ENCODE measurements at regions not wholly inside any gene's neighbourhood (a gene's known extent, or its start where the extent isn't known, plus 50 kb on each side); places are given as distances from the start of the nearest gene placed in this dataset.
A peak's percentile ranks its signal among the peaks of the same experiment; 100 is the strongest.

GRCh38 chr1:229828461-229828860 lies 202.4 kb downstream of the URB2 start:
- no peak for DNase-seq

DNA sequence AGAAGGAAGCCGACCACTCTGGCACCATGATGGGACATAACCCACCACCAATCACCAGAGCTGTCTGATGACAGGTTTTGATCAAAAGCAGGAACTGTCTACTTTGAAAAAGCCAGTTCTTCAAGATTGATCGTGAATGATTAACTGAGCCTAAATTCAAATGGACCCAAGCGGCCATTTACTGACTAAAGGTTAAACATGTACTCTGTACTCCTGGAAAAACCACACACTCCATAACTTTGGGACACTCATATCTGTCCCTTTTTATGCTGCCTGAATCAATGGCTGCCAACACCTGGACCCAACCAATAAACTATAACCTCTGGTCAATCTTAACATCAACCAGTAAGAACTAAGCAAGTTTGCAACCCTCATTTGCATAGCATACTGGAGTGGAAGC lies 206.6 kb downstream of the URB2 start:
- no peak for DNase-seq

DNA sequence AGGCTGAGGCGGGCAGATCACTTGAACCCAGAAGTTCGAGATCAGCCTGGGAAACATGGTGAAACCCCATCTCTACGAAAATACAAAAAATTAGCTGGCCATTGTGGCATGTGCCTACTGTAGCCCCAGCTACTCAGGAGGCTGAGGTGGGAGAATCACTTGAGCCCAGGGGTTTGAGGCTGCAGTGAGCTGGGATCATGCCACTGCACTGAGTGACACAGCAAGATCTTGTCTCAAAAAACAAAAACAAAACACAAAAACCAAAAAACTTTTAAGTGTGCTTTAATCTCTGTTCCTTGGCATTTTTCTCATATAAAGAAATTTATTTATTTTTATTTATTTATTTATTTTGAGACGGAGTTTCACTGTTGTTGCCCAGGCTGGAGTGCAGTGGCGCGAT lies 208.2 kb downstream of the URB2 start:
- no peak for DNase-seq

GRCh38 chr1:229835226-229835625 lies 209.2 kb downstream of the URB2 start:
- DNase-seq: no peak

DNA sequence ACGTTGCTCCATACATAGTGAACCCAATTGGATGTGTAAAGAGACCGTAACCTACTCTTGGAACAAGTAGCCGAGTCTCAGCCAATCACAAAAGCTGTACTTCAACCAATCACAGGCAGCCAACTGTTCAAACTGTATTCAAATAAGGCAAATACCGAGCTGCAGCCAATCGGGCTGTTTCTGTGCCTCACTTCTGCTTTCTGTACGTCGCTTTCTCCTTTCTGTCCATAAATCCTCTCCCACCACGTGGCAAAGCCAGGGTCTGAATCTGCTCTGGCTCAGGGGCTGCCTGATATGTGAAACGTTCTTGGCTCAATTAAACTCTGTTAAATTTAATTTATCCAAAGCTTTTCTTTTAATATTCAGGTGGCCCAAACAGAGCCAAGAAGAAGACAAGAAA lies 210.3 kb downstream of the URB2 start:
- DNase-seq: no peak

DNA sequence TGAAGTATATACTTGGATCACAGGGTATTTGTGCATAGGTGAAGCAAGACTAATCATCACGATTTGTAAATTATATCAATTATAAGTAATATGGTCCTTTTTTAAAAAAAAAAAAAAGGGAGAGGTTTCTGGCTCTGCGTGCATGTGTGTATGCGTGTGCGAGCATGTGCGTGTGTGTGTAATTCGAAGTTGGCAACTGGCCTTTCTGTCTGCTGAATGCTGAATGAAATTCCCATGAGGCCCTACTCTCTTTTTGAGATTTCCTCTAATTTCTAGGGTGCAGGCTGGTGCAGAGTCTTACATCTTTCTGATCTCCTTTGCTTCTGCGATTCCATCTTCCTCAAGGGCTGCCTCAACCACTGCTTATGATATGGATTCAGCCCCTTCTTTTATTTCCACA lies 212.2 kb downstream of the URB2 start:
- no peak for DNase-seq

DNA sequence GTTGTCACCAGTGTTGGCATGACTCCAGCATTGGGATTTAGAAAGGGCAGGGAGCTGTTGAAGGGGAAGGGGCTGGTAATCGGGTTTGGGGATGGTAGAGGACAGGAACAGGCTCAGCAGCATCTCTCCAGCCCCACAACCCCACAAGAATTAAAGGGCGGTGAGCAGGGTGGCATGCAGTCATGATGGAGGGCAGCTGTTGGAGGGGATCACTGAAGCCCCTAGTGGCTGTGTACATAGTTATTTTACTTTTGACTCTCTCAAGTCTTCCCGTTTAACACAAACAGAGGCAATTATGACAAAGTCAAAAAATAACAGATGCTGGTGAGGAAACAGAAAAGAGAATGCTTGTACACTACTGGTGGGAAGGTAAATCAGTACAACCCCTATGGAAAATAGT lies 213.8 kb downstream of the URB2 start:
- DNase-seq: no peak

GRCh38 chr1:229841230-229841629 lies 215.2 kb downstream of the URB2 start:
- no peak for DNase-seq

DNA sequence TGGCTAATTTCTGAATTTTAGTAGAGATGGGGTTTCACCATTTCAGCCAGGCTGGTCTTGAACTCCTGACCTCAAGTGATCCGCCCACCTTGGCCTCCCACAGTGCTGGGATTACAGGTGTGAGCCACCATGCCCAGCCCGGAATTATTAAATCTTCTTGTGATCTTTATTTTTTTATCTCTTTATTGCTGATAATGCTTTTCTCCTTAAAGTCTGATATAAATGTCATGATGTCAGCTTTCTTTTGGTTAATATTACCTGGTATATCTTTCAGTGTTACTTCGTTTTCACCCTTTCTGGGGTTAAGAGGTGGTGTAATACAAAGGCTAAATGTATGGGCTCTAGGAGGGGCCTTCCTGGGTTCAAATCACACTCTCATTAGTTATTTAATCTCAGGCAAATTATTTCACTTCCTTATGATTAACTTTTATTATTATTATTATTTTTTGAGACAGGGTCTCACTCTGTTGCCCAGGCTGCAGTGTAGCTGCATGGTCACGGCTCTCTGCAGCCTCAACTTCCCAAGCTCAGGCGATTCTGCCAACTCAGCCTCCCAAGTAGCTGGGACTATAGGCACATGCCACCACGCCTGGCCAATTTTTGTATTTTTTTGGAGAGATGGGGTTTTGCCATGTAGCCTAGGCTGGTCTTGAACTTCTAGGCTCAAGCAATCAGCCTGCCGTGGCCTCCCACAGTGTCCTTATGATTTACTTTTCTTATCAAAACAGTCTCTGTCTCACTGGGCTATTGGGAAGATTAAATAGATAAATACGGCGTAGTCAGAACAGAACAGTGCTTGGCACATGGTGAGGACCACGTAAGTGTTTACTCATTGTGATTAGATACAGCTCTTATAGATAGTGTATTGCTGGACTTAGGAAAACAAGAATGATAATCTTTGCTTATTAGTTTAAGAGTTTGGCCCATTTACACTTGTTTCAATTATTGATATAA lies 216.5 kb downstream of the URB2 start:
- DNase-seq: no peak

DNA sequence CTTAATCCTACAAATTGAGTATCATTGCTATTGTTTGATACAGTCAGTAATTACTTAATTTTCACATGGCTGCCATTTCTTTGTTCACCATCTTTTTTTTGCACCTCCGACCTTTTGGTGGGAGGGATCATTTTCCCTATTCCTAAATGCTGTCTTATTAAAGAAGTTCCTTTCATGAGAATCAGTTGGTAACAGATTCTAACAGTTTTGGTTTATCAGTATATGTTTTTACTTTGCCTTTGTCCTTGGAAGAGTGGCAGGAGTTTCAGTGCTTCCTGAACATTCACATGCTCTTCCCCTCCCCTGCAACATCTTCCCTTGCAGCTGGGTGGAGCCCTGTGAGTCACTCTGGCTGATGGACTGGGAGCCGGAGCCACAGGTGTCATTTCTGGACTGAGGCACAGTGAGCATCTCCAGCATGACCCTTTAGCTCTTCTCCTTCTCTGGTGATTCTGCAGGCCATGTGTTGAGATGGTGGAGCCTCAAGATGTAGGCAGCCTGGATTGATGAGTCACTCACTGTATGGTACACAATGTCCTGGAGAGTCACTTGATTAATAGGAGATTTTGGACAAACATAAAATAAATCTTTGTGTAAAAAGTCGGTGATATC lies 217.7 kb downstream of the URB2 start:
- DNase-seq: no peak

DNA sequence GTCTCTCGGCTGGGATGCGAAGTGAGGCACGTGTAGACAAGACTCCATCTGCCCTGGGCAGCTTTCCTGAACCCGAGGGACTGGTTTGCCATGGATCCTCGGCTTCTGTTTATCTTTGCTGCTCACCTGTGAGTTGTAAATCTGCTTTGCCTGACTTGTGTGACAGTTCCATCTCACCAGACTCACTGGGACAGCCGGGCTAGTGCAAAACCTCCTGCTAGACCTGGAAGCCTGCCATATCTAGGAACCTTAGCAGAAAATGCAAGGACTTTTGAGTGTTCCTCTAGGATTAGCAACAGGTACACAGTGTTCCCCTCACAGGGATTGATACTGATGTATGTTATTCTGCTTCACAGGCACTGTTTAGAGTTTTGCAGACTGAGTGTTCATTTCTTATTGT lies 218.6 kb downstream of the URB2 start:
- peak; percentile 1 to 15 for DNase-seq

DNA sequence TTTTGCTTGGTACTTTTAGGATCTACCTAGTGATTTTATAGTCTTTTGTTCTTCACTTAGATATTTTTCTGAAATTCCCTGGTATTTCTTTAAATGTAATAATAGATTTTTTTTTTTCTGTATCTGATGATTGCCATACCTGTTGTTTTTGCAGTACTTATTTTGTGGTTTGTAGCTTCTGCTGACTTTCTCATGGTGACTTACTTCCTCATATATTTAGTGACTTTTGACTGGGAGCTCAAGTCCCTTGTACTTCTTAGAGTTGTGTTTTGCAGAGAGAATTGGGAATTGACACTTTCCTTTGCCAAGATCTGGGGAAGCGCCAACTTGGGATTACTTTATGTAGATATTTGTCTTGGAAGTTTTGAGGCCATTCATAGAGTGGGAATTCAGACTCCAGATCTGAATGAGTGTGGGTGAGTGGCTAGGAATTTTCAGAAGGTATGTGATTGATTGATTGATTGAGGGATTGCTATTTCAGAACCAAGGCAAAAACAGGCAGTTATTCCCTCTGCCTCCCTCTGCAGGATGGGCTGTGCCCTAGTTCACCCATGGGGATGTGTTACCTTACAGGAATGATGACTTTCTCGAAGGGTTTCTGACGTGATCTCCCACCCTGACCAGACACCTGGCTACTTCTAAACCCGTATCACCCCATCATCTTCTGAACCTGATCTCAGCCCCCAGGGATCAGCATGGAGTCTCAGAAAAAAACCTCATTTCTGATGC lies 219.5 kb downstream of the URB2 start:
- no peak for DNase-seq

- DNase-seq: no peak
These were observed 220.3 kb downstream of the URB2 start for GRCh38 chr1:229846351-229846750.

DNA sequence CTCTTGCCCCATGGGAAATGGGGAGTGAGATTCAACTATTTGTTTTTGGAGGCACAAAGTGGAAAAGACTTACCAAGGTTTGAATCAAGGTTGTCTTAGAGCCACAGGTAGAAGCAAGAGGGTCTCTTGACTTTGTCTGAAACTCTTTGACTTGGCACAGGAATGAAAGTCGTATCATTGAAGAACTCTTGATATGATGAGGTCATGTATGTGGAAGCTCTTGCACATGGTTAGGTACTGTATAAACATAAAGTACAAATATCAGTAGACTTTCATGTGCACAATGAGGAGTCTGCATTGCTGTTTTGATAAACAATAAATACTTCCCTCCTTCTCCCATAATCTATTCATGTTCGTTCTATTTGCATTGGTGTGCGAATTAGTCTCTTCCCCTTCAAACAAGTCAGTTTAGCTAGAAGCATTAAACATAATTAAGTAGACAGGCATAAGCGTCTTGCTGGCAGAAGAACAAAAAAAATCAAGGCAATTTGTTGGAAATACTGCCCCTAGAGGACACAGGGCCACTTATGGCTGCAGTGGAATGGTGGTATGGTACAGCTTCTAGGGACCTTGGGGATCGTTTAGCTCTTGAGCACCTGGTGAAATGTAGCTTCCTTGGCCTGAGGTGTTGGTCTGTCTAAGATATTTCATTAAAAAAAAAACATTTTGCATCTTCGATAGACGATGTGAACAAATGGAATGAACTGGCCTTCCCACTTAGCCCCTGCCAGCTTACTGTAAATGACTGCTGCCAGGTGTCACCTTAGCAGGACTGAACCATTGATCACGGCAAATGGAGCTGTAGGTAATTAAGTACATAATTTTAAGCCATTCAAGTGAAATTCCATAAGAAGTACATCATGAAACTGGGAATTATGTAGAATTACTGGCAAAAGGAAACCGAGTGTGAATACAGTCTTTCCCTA lies 218.0 kb upstream of the GALNT2 start:
- DNase-seq: no peak

DNA sequence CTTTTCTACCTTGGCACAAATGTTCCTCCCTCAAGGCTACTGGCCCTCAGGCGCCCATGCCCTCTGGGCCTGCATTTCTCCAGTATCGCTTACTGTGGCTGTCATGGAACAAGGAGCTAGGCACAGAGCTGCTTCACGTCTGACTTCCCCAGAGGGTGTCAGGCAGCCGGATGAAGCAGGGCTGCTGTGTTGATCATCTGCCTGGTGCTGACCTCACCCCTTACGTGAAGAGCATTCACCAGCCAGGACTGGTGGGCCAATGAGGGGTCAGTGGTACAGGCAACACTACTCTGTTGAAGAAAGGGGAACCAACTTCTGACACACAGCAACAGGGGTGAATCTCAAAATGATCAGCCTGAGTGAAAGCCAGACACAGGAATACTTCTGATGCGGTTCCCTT lies 215.5 kb upstream of the GALNT2 start:
- DNase-seq: no peak

DNA sequence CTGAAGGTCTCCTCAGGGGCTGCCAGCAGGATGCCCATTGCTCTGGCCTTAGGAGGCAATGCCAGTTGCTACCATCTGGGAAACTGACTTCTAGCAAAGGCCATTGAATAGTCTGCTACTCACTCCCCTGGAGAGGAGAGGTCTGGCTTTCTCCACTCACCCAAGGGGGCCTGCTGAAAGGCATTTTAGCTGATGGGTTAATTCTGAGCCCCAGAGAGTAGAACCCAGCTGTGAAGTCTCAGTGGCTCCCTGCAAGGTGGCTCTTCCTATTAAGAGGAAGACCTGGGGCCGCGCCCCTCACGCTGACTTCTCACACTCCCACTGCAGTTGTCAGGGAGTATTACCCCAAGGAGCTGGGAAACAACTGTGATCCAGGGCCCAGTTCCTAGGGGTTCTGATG lies 213.3 kb upstream of the GALNT2 start:
- no peak for DNase-seq

DNA sequence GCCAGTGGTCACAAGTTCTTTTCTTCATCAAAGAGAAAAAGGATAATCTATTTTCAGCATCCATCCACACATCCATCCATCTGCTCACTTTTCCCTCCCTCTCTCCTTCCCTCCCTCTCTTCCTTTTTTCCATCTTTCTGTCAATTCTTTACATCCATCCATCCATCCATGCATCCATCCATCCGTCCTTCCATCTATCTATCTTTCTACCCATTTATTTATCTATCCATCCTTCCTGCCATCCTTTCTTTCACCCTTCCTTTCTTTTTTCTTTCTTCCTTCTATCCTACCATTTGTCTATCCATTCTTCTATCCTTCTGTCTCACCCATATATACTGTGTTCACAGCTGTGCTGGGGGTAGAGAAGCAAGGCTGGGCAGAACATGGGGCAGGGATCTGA lies 212.4 kb upstream of the GALNT2 start:
- no peak for DNase-seq

DNA sequence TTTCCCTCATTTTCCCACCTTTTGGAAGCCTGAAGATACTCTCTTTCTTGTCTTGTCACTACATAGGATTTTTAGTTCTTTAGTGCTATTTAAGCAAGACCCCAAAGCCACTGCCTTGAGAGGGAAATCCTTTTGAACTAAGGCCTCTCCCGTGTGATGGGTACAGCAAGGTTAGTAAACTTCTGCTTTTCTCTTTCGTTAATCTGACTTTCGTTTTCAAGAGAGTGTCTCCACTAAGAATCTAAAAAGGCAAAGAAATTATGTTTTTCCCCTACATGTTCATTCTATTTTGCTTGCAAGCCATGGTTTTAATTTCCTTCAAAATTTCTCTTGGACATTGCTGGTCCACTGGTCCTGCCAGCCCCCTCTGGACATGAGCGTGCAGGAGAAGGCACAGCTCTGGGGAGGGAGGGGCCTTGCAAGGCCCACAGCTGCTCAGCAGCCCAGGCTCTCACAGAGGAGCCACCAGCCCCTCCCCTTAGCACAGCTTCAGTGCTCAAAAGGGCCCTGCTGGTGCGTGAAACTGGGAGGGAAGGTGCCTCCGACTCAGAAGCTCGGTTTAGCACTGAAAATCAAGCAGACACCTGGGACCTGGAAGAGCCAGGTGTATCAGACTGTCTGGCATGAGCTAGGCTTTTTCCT lies 210.9 kb upstream of the GALNT2 start:
- DNase-seq: peak in 1 of 2 experiments; percentile 10

GRCh38 chr1:229857585-229857984 lies 209.5 kb upstream of the GALNT2 start:
- no peak for DNase-seq

DNA sequence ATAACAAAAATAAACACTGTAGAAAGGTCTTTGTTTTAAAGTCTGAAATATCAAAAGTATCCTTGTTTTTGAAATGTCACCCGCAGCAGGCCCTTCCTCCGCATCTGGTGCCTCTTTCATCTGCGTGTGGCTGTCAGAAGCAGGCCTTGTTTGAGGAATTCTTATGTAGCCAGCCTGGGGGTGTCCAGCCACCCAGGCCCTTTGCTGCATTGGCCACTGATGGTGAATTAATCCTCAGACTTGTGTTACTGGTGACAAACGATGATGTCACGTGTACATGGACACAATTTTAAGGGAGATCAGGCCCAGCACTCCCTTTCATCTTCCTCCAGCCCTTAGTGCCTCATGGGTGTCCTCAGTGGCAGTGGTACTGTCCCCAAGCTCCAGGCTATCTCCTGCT lies 208.0 kb upstream of the GALNT2 start:
- DNase-seq: no peak

- DNase-seq: no peak
These were observed 206.1 kb upstream of the GALNT2 start for GRCh38 chr1:229860926-229861325.

Measured in NCI-H187 (cell line).